Gastrocnemius medialis (tissue), 4 donors: ENCODE measurements at regions not wholly inside any gene's neighbourhood (a gene's known extent, or its start where the extent isn't known, plus 50 kb on each side); places are given as distances from the start of the nearest gene placed in this dataset.

Source experiments
- CTCF ChIP-seq, 5 experiments: fragments of 450-650 bp in 3 of 5; fragments of 200-600 bp in 2 of 5; sonication (generic) in 2 of 5; IDR thresholded peaks in 4 of 5; conservative IDR thresholded peaks in 1 of 5; 1 replicate in 4 of 5; 2 replicates in 1 of 5; pipeline ENCODE4 v1.5.1; 2016 to 2019; ENCODE audit warnings: antibody characterized with exemption in 5 of 5, mild to moderate bottlenecking in 3 of 5, moderate library complexity in 3 of 5
- POLR2A ChIP-seq, 2 donors: fragments of 450-650 bp; IDR thresholded peaks; one replicate each; pipeline ENCODE4 v1.6.1; 2017; ENCODE audit warnings: antibody characterized with exemption in 2 of 2, mild to moderate bottlenecking in 2 of 2, moderate library complexity in 2 of 2

DNA sequence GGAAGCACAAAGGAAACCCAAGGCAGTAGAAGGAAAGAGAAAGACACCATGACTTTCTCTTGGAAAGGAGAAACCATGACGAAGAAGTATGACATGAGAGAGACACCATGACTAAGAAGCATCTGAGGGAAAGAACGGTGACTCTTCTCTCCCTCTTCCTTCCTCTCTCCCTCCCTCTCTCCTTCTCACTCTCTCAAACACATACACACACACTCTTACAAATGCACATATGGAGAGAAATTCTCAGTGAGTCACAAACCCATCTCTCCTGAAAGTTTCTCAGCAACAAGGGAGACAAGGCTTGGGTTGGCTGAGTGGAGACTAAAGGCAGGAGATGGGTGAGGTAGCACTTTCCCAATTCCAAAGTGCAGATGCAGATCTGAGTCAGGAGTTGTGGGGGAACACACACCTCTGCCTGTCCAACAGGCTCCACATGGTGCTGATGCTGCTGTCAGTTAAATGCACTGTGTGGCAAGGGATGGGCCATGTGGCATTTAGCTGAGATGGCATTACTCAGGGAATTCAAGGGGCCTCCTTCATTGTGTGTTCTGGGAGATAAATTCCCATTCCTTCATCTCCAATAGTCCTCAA lies 336.7 kb upstream of the C16orf82 start:
- TF ChIP-seq POLR2A (IDR thresholded peaks at IDR 0.05) (no peak), CTCF (IDR thresholded peaks at IDR 0.05 in 4 of 5, conservative IDR thresholded peaks at IDR 0.05 in 1 of 5) (no peak)
